SK-N-SH treated with all-trans-retinoic acid at 6 μM for 48 hours (cell line): ENCODE measurements at regions not wholly inside any gene's neighbourhood (a gene's known extent, or its start where the extent isn't known, plus 50 kb on each side); places are given as distances from the start of the nearest gene placed in this dataset.

Source experiments
- ATAC-seq: fragments of 200-7000 bp; cut with Tn5 transposase; 3 replicates; pipeline ENCODE4 v1.9.1; 2020; ENCODE audit warnings: mild to moderate bottlenecking, moderate library complexity
- CSDC2 ChIP-seq: fragments of 250-450 bp; sonication (Bioruptor Pico); IDR thresholded peaks from 2 replicates; pipeline ENCODE4 v1.5.0; 2020; ENCODE audit warnings: mild to moderate bottlenecking, moderate library complexity
- GLIS3 ChIP-seq: fragments of 250-450 bp; sonication (Bioruptor Pico); IDR thresholded peaks from 2 replicates; pipeline ENCODE4 v1.5.0; 2020; ENCODE audit warnings: mild to moderate bottlenecking, moderate library complexity
- ISL1 ChIP-seq: fragments of 250-450 bp; sonication (Bioruptor Pico); IDR thresholded peaks from 2 replicates; pipeline ENCODE4 v2.1.2; 2022; ENCODE audit warnings: mild to moderate bottlenecking, moderate library complexity
- OSR1 ChIP-seq: fragments of 250-450 bp; sonication (Bioruptor Pico); IDR thresholded peaks from 2 replicates; pipeline ENCODE4 v1.8.0; 2022; ENCODE audit warnings: moderate library complexity, mild to moderate bottlenecking, inconsistent platforms
- PPARA ChIP-seq: fragments of 250-450 bp; sonication (Bioruptor Pico); IDR thresholded peaks from 2 replicates; pipeline ENCODE4 v1.5.0; 2020; ENCODE audit warnings: mild to moderate bottlenecking, borderline replicate concordance
- RARB ChIP-seq: fragments of 250-450 bp; sonication (Bioruptor Pico); IDR thresholded peaks from 2 replicates; pipeline ENCODE4 v1.8.0; 2021; ENCODE audit warnings: mild to moderate bottlenecking, moderate library complexity
- SNAI2 ChIP-seq: fragments of 250-450 bp; sonication (Bioruptor Pico); IDR thresholded peaks from 2 replicates; pipeline ENCODE4 v1.5.0; 2020; ENCODE audit warnings: mild to moderate bottlenecking, moderate library complexity
- TCF4 ChIP-seq: fragments of 250-450 bp; sonication (Bioruptor Pico); IDR thresholded peaks from 2 replicates; pipeline ENCODE4 v1.8.0; 2021; ENCODE audit warnings: mild to moderate bottlenecking, moderate library complexity, borderline replicate concordance
- TOX ChIP-seq: fragments of 250-450 bp; sonication (Bioruptor Pico); IDR thresholded peaks from 2 replicates; pipeline ENCODE4 v1.8.0; 2021; ENCODE audit warnings: mild to moderate bottlenecking, moderate library complexity, borderline replicate concordance
- ZC3H10 ChIP-seq: fragments of 250-450 bp; sonication (Bioruptor Pico); IDR thresholded peaks from 2 replicates; pipeline ENCODE4 v1.5.1; 2021; ENCODE audit warnings: mild to moderate bottlenecking, moderate library complexity
- ZFP3 ChIP-seq: fragments of 250-450 bp; sonication (Bioruptor Pico); IDR thresholded peaks from 2 replicates; pipeline ENCODE4 v1.5.0; 2020; ENCODE audit warnings: mild to moderate bottlenecking, moderate library complexity
- ZFP30 ChIP-seq: fragments of 450-650 bp; formaldehyde crosslinking; IDR thresholded peaks from 2 replicates; pipeline ENCODE4 v1.5.0; 2022; ENCODE audit warnings: mild to moderate bottlenecking, moderate library complexity
- ZNF565 ChIP-seq: fragments of 450-650 bp; formaldehyde crosslinking; conservative IDR thresholded peaks from 2 replicates; pipeline ENCODE4 v1.5.0; 2020; ENCODE audit warnings: low read depth, mild to moderate bottlenecking, moderate library complexity
- ZNF70 ChIP-seq: fragments of 450-650 bp; formaldehyde crosslinking; IDR thresholded peaks from 2 replicates; pipeline ENCODE4 v1.5.0; 2020; ENCODE audit warnings: mild to moderate bottlenecking, moderate library complexity
- ZNF8 ChIP-seq: fragments of 450-650 bp; formaldehyde crosslinking; IDR thresholded peaks from 2 replicates; pipeline ENCODE4 v1.5.0; 2020; ENCODE audit warnings: mild to moderate bottlenecking, moderate library complexity
- TF ChIP-seq, protein P1 (sequence below): fragments of 250-450 bp; sonication (Bioruptor Pico); IDR thresholded peaks from 2 replicates; pipeline ENCODE4 v1.5.0; 2020; ENCODE audit warnings: mild to moderate bottlenecking, moderate library complexity
- TF ChIP-seq, protein P2 (sequence below): fragments of 250-450 bp; sonication (Bioruptor Pico); IDR thresholded peaks from 2 replicates; pipeline ENCODE4 v1.5.1; 2020; ENCODE audit warnings: low read depth, mild to moderate bottlenecking, moderate library complexity
- TF ChIP-seq, protein P3 (sequence below): fragments of 250-450 bp; sonication (Bioruptor Pico); IDR thresholded peaks from 2 replicates; pipeline ENCODE4 v1.5.1; 2021; ENCODE audit warnings: mild to moderate bottlenecking, moderate library complexity
- TF ChIP-seq, protein P4 (sequence below): fragments of 250-450 bp; sonication (Bioruptor Pico); IDR thresholded peaks from 2 replicates; pipeline ENCODE4 v1.8.0; 2020; ENCODE audit warnings: mild to moderate bottlenecking, moderate library complexity, borderline replicate concordance

DNA sequence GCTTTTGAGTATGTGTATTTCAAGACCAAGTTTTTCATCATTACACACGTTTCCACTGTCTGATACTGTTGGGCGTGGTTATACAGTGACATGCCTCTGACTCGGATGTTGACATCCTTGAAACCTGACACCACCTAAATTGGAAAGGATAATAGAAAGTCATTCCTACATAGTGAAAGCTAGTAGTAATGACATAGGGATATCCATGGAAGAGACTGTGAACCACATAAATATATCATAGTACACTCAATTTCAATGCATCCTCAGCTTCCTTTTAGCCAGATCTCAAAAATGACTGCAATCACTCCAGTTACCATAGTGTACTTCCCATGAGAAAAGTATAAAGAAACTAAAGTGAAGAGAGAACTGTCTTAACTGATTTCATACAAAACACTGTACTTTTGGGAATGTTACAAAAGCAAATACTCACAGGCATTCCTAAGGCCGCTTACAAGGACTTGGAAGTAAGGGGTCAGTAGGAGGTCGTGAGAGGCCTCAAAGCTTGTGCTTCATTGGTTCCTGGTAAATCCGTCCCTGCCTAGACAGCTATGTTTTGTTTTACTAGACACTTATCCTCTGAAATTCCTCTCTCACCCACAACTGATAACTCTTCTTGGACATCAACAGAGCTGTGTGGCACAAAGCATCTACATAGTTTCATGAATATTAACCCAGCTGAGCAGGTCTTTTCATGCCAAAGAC is 71.8 kb upstream of the VWDE start (continued):
- TF ChIP-seq, protein P1, sequence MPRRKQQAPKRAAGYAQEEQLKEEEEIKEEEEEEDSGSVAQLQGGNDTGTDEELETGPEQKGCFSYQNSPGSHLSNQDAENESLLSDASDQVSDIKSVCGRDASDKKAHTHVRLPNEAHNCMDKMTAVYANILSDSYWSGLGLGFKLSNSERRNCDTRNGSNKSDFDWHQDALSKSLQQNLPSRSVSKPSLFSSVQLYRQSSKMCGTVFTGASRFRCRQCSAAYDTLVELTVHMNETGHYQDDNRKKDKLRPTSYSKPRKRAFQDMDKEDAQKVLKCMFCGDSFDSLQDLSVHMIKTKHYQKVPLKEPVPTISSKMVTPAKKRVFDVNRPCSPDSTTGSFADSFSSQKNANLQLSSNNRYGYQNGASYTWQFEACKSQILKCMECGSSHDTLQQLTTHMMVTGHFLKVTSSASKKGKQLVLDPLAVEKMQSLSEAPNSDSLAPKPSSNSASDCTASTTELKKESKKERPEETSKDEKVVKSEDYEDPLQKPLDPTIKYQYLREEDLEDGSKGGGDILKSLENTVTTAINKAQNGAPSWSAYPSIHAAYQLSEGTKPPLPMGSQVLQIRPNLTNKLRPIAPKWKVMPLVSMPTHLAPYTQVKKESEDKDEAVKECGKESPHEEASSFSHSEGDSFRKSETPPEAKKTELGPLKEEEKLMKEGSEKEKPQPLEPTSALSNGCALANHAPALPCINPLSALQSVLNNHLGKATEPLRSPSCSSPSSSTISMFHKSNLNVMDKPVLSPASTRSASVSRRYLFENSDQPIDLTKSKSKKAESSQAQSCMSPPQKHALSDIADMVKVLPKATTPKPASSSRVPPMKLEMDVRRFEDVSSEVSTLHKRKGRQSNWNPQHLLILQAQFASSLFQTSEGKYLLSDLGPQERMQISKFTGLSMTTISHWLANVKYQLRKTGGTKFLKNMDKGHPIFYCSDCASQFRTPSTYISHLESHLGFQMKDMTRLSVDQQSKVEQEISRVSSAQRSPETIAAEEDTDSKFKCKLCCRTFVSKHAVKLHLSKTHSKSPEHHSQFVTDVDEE = no peak
- TF ChIP-seq ZNF8 = no peak
- TF ChIP-seq ZFP30 (CRISPR knock-in tag) = no peak

DNA sequence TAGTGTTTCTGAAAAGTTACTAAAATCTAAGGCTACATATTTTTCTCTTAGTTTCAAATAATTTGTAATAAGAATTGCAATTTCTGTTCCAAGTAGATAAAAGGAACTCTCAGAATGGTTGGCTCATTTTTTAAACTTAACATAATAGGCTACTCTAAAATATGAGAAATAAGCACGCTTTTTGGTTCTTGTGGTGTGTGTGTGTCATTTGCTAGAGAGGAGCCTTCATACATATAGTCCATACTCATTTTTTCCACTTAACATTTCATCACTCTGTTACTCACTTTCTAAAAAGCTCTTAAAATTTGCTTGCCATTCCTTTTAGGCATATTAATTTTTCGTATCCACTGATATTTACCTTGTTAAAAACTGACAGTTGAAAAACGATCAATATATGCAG is 74.0 kb upstream of the VWDE start:
- TF ChIP-seq ZFP30 (CRISPR knock-in tag) (no peak), ZNF70 (CRISPR knock-in tag) (no peak), ZNF565 (CRISPR knock-in tag) (no peak), OSR1 (CRISPR knock-in tag) (no peak), CSDC2 (CRISPR knock-in tag) (no peak), TCF4 (CRISPR knock-in tag) (no peak), GLIS3 (CRISPR knock-in tag) (no peak), SNAI2 (CRISPR knock-in tag) (no peak), RARB (no peak), ISL1 (CRISPR knock-in tag) (no peak), TOX (CRISPR knock-in tag) (no peak), ZC3H10 (CRISPR knock-in tag) (no peak), PPARA (CRISPR knock-in tag) (no peak), ZFP3 (CRISPR knock-in tag) (no peak)
- TF ChIP-seq, protein P1 = no peak
- TF ChIP-seq, protein P2, sequence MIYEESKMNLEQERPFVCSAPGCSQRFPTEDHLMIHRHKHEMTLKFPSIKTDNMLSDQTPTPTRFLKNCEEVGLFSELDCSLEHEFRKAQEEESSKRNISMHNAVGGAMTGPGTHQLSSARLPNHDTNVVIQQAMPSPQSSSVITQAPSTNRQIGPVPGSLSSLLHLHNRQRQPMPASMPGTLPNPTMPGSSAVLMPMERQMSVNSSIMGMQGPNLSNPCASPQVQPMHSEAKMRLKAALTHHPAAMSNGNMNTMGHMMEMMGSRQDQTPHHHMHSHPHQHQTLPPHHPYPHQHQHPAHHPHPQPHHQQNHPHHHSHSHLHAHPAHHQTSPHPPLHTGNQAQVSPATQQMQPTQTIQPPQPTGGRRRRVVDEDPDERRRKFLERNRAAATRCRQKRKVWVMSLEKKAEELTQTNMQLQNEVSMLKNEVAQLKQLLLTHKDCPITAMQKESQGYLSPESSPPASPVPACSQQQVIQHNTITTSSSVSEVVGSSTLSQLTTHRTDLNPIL (CRISPR knock-in tag) = no peak
- TF ChIP-seq, protein P3, sequence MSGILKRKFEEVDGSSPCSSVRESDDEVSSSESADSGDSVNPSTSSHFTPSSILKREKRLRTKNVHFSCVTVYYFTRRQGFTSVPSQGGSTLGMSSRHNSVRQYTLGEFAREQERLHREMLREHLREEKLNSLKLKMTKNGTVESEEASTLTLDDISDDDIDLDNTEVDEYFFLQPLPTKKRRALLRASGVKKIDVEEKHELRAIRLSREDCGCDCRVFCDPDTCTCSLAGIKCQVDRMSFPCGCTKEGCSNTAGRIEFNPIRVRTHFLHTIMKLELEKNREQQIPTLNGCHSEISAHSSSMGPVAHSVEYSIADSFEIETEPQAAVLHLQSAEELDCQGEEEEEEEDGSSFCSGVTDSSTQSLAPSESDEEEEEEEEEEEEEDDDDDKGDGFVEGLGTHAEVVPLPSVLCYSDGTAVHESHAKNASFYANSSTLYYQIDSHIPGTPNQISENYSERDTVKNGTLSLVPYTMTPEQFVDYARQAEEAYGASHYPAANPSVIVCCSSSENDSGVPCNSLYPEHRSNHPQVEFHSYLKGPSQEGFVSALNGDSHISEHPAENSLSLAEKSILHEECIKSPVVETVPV (CRISPR knock-in tag) = no peak
- TF ChIP-seq, protein P4, sequence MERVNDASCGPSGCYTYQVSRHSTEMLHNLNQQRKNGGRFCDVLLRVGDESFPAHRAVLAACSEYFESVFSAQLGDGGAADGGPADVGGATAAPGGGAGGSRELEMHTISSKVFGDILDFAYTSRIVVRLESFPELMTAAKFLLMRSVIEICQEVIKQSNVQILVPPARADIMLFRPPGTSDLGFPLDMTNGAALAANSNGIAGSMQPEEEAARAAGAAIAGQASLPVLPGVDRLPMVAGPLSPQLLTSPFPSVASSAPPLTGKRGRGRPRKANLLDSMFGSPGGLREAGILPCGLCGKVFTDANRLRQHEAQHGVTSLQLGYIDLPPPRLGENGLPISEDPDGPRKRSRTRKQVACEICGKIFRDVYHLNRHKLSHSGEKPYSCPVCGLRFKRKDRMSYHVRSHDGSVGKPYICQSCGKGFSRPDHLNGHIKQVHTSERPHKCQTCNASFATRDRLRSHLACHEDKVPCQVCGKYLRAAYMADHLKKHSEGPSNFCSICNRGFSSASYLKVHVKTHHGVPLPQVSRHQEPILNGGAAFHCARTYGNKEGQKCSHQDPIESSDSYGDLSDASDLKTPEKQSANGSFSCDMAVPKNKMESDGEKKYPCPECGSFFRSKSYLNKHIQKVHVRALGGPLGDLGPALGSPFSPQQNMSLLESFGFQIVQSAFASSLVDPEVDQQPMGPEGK = no peak
- no peak for ATAC-seq

DNA sequence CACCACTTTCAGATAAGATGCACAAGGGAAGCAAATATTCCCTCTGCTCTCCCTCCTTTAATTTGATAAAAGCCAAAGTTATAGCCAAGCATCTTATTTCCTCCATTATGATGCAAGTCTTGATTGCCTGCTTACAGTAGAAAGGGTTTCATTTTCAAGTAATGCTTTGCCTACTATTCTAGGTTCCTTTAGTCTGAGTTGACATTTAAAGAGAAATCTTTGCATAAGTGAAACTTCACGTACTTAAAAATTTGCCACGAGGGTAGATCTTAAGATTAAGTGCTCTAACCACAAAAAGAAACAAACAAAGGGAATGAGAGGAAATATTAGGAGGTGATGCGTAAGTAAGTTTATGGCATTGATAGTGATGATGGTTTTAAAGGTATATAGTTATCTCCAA is 78.1 kb upstream of the VWDE start:
- TF ChIP-seq ZC3H10 (CRISPR knock-in tag) = no peak
- TF ChIP-seq GLIS3 (CRISPR knock-in tag) = no peak
- TF ChIP-seq ZNF565 (CRISPR knock-in tag) = no peak
- TF ChIP-seq, all 23 proteins: peak for 0
- no peak for ATAC-seq
